ENCODE measurements at regions not wholly inside any gene's neighbourhood (a gene's known extent, or its start where the extent isn't known, plus 50 kb on each side); places are given as distances from the start of the nearest gene placed in this dataset.

DNA sequence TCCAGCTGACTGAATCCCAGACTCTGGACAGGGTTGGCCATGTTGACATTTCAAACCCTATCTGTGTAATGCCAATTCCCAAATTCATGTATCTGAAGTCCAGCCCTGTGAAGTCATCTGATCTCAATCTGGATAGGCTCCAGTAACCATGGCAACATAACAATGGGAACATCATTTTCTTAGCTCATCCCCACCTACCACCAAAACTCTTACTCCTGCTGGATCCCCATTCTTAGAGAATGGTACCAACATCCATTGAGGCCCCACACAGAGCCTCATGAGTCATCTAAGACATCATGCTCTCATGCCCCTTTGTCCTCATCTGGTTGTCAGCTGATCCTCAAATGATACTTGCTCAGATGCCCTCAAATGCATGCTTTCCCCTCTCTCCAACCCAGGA lies 58.9 kb upstream of the TEX51 start:
- DNase-seq (ENCODE audit: low read depth, low spot score): no peak
- POLR2A ChIA-PET: interaction anchor here (0.6 kb wide), 1 partner anchor 179 kb away, joined by 3 read pairs; no protein-coding TSS in a partner anchor
- no peak overlapping the region for H3K4me3 ChIP-seq (ENCODE audit: low read depth, low read length)
- TF ChIP-seq CTCF (IDR thresholded peaks at IDR 0.05; ENCODE audit: insufficient read depth, low read length, missing control alignments): no peak
- CTCF ChIA-PET: no interaction called here

DNA sequence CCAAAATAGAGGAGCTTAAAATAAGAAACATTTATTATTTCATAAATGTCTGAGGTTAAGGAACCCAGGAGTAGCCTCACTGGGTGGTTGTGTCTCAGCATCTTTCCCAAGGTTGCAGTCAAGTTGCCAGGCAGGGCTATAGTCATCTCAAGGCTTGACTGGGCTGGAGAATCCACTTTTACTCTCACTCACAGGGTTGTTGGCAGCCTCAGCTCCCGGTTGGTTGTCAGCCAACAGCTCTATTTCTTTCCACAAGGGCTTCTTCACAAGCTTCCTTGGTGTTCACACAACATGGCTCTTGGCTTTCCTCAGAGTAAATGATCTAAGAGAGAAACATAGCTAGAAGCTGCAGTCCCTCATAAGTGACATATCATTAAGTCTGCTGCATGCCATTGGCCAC lies 55.6 kb upstream of the TEX51 start:
- POLR2A ChIA-PET: no interaction called here
- CTCF ChIA-PET: no interaction called here

GRCh38 chr2:126846241-126846640 lies 52.4 kb upstream of the TEX51 start:
- DNase-seq (ENCODE audit: low read depth, low spot score): no peak
- TF ChIP-seq CTCF (IDR thresholded peaks at IDR 0.05; ENCODE audit: insufficient read depth, low read length, missing control alignments): no peak
- POLR2A ChIA-PET: no interaction called here
- CTCF ChIA-PET: no interaction called here
- no peak overlapping the region for H3K4me3 ChIP-seq (ENCODE audit: low read depth, low read length)

More for the DNA sequence above, 55.6 kb upstream of the TEX51 start:
- no peak for TF ChIP-seq CTCF (IDR thresholded peaks at IDR 0.05; ENCODE audit: insufficient read depth, low read length, missing control alignments)
- no peak overlapping the region for H3K4me3 ChIP-seq (ENCODE audit: low read depth, low read length)
- DNase-seq (ENCODE audit: low read depth, low spot score): no peak
